Transverse colon (tissue), 4 donors: ENCODE measurements at regions not wholly inside any gene's neighbourhood (a gene's known extent, or its start where the extent isn't known, plus 50 kb on each side); places are given as distances from the start of the nearest gene placed in this dataset.

ENCODE experiments used
- DNase-seq: peaks from one replicate; pipeline ENCODE4 v3.0.0-alpha.2; 2019
- H3K27ac ChIP-seq, 4 donors: fragments of 200-600 bp; sonication (generic); 2 replicates each; pipeline ENCODE4 v1.5.1; 2016 to 2018; ENCODE audit warnings: inconsistent platforms in 4 of 4
- H3K27me3 ChIP-seq: fragments of 200-600 bp; sonication (generic); 2 replicates; pipeline ENCODE4 v1.5.1; 2017; ENCODE audit warnings: inconsistent platforms
- H3K36me3 ChIP-seq, 4 donors: fragments of 200-600 bp; sonication (generic); 2 replicates each; pipeline ENCODE4 v1.5.1; 2017 to 2019; ENCODE audit warnings: inconsistent platforms in 4 of 4
- H3K4me1 ChIP-seq, 4 donors: fragments of 200-600 bp; sonication (generic); 2 replicates each; pipeline ENCODE4 v1.5.1; 2017 to 2020; ENCODE audit warnings: inconsistent platforms in 4 of 4
- H3K4me3 ChIP-seq, 4 donors: fragments of 200-600 bp; sonication (generic); 1 replicate in 1 of 4; 2 replicates in 3 of 4; pipeline versions ENCODE4 v1.5.1 to v1.6.1; 2017 to 2019; ENCODE audit warnings: inconsistent platforms in 4 of 4
- H3K9me3 ChIP-seq, 2 donors: fragments of 200-600 bp; sonication (generic); 2 replicates each; pipeline ENCODE4 v1.5.1; 2017 to 2019; ENCODE audit warnings: inconsistent platforms in 2 of 2
- CTCF ChIP-seq, 5 experiments: fragments of 200-600 bp in 3 of 5; fragments of 450-650 bp in 2 of 5; sonication (generic) in 3 of 5; IDR thresholded peaks; 1 replicate in 2 of 5; 2 replicates in 3 of 5; pipeline ENCODE4 v1.5.1; 2016 to 2017; ENCODE audit warnings: antibody characterized with exemption in 5 of 5, inconsistent platforms in 3 of 5, mild to moderate bottlenecking in 2 of 5, moderate library complexity in 1 of 5
- EP300 ChIP-seq: sonication (generic); formaldehyde crosslinking; IDR thresholded peaks from one replicate; pipeline ENCODE4 v1.6.1; 2017; ENCODE audit warnings: antibody characterized with exemption, low read depth
- POLR2A ChIP-seq: fragments of 450-650 bp; IDR thresholded peaks from one replicate; pipeline ENCODE4 v1.6.1; 2016; ENCODE audit warnings: antibody characterized with exemption, mild to moderate bottlenecking, moderate library complexity
- POLR2AphosphoS5 ChIP-seq, 3 donors: sonication (generic); formaldehyde crosslinking; IDR thresholded peaks; one replicate each; pipeline ENCODE4 v1.6.1; 2016; ENCODE audit warnings: antibody characterized with exemption in 3 of 3
- WGBS, 2 donors: methylation state at CpG; one replicate each; pipeline ENCODE4 v1.1.5; 2018; ENCODE audit warnings: low coverage in 1 of 2; 5-methylcytosine and 5-hydroxymethylcytosine counted together
- in situ Hi-C, 4 donors: fragments of 200-750 bp; cut with MboI; loops; one replicate each; pipeline versions ENCODE4 v1.15.0 to v1.15.1; 2017; ENCODE audit warnings: low sequenced_read_pairs in 3 of 4, low pct_ligation_motif_present in 1 of 4, low pct_unique_long_range_greater_than_20kb in 1 of 4
- intact Hi-C: fragments of 100-400 bp; cut with DNase I; formaldehyde crosslinking; loops from one replicate; pipeline ENCODE4 v1.15.1; 2023; ENCODE audit warnings: low total_unique reads

DNA sequence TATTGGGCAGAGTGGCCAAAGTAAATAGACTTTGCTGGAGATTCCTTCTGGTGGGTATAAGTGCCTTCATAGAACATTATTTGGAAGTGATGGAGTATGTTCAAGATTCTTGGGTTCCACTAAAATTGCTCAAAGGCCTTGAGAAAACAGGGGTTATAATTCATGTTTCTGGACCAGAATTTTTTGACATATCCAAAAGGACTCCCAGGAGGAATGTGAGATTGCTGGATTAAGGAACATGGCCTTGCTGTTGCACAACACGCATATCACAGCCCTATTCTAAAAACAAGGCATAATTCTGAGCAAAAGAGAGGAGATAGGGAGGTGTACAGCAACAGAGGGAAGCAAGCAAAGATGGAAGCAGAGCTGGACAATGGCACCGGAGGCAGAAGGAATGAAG is 111.7 kb upstream of the TNP1 start:
- TF ChIP-seq POLR2AphosphoS5 (IDR thresholded peaks at IDR 0.05) (peak in 1 of 3 donors; percentile 46), EP300 (no peak), CTCF (IDR thresholded peaks at IDR 0.05) (no peak)
- no peak for DNase-seq
- H3K4me3 ChIP-seq, result no peak overlapping the region
- H3K4me1 ChIP-seq, result peaks cover 0 to 5% (median 0%) of the 10 kb centered on the region in 4 donors
- intact Hi-C loops, result no loop called here
- 68 to 77% methylated on average over 2 of the region's 2 CpGs for WGBS, 2 donors
- H3K27me3 ChIP-seq, result no peaks in the 10 kb centered on the region
- peak overlapping the region in 1 of 4 donors; percentile 34 for H3K27ac ChIP-seq
- H3K36me3 ChIP-seq, result no peaks in the 10 kb centered on the region
- H3K9me3 ChIP-seq, result no peaks in the 10 kb centered on the region
- in situ Hi-C loops, result no loop called here

DNA sequence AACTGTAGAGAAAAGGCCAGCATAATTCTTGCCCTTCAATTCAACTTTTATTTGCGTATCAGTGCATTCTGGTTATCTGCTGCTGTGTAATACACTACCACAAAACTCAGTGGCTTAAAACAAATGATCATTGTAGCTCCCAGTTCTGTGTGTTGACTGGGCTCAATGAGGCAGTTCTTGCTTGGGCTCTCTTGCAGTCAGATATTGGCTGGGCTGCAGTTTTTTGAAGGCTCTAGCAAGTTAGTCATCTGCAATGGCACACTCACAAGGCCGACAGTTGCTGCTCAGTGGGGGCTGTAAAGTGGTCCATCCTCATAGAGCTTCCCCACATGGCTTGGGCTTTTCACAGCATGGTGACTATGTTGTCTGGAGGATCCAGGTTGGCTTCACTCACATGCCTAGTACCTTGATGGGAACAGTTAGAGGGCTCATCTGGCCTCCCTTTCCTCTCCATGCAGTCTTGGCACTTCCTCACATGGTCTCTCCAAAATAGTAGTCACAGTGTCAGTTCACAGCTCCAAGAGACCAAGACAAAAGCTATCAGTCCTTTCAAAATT is 110.6 kb upstream of the TNP1 start:
- peaks cover 0 to 5% (median 0%) of the 10 kb centered on the region in 4 donors for H3K4me1 ChIP-seq
- TF ChIP-seq POLR2A (no peak), EP300 (no peak), POLR2AphosphoS5 (IDR thresholded peaks at IDR 0.05) (no peak), CTCF (IDR thresholded peaks at IDR 0.05) (no peak)
- no peaks in the 10 kb centered on the region for H3K36me3 ChIP-seq
- in situ Hi-C loops (no loop called here), intact Hi-C loops (no loop called here)
- H3K4me3 ChIP-seq, result no peak overlapping the region
- H3K27ac ChIP-seq, result no peak overlapping the region
- no peaks in the 10 kb centered on the region for H3K27me3 ChIP-seq
- no peaks in the 10 kb centered on the region for H3K9me3 ChIP-seq
- 88 to 100% methylated on average over 1 to 2 of the region's 2 CpGs for WGBS, 2 donors
- no peak for DNase-seq

DNA sequence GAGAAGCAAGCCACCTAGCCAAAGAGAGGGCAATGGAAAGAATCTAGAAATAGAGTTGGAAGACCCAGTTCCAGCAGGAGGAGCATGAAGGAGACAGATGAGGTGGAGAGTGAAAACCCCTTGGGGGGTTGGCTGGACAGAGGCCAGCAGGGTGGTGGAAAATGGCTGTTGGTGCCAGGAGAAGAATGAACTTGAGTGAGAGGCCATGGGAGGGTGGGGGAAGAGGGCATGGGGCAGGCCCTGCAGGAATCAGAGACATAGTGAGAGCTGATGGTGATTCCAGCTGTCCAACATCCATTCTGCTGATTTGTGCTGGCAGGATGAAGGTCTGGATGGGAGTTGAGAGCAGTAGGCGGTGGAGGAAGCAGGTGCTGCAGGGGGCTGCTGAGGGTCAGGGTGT is 108.0 kb upstream of the TNP1 start:
- Histone ChIP-seq H3K4me3 (no peak overlapping the region), H3K27me3 (no peaks in the 10 kb centered on the region), H3K4me1 (no peaks in the 10 kb centered on the region), H3K27ac (no peak overlapping the region), H3K9me3 (no peaks in the 10 kb centered on the region), H3K36me3 (no peaks in the 10 kb centered on the region)
- in situ Hi-C loops (no loop called here), intact Hi-C loops (no loop called here)
- 64 to 80% methylated on average over 1 of the region's 1 CpG for whole genome bisulfite sequencing, 2 donors
- no peak for DNase-seq
- no peak for TF ChIP-seq POLR2A
- no peak for TF ChIP-seq POLR2AphosphoS5 (IDR thresholded peaks at IDR 0.05)
- no peak for TF ChIP-seq EP300
- no peak for TF ChIP-seq CTCF (IDR thresholded peaks at IDR 0.05)

DNA sequence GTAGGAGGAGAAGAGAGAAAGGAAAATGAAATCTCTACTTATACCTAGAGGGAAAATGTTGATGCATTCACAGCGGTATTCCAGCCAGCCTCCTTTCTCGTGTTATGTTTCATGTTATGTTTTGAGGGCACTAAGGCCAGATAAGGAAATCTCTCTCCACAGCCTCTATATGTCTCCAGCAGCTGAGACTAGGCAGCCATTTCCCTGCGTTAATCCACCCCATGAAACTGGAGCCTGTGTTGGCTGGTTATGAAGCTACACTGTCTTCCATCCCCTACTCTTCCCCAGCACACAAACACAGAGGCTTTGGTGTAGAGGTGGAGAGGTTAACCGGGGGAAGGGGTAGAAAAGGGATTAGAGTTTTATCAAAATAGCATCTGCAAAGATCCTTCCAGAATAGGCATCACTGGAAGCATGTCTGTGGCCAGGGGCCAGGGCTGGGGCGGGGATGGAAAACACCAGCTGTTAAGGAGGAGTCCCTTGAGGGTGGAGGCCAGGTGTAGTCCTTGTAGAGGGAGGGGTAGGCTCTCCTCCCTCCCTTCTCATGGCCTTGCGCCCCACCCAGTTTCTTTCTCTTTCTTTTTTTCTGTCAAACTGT is 100.9 kb upstream of the TNP1 start:
- Histone ChIP-seq H3K27me3 (no peaks in the 10 kb centered on the region), H3K36me3 (no peaks in the 10 kb centered on the region), H3K4me1 (no peaks in the 10 kb centered on the region), H3K9me3 (no peaks in the 10 kb centered on the region), H3K27ac (no peak overlapping the region), H3K4me3 (no peak overlapping the region)
- in situ Hi-C loops, result no loop called here
- intact Hi-C loops, result no loop called here
- TF ChIP-seq CTCF (IDR thresholded peaks at IDR 0.05), result no peak
- TF ChIP-seq POLR2A, result no peak
- no peak for TF ChIP-seq EP300
- no peak for TF ChIP-seq POLR2AphosphoS5 (IDR thresholded peaks at IDR 0.05)
- 64 to 69% methylated on average over 5 to 6 of the region's 6 CpGs for WGBS, 2 donors
- no peak for DNase-seq
